ENCODE measurements at regions not wholly inside any gene's neighbourhood (a gene's known extent, or its start where the extent isn't known, plus 50 kb on each side); places are given as distances from the start of the nearest gene placed in this dataset.

DNA sequence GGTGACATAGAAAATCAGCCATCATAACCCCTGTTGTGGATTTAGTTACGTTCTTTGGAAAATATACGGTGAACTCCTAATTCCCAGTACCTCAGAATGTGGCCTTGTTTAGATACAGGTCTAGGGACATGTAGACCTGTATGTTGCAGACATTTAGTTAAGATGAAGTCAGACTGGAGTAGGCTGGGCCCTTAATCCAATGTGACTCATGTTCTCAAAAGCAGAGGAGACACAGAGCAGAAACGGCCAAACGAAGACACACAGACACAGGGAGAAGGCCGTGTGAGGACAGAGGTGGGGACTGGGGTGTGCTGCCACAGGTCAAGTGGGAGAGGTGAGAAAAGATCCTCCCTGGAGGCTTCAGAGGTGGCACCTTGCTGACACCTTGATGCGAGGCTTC, 119.0 kb upstream of the PROK2 start:
- TF ChIP-seq POLR2A (IDR thresholded peaks at IDR 0.05), result no peak
- TF ChIP-seq, protein P1, sequence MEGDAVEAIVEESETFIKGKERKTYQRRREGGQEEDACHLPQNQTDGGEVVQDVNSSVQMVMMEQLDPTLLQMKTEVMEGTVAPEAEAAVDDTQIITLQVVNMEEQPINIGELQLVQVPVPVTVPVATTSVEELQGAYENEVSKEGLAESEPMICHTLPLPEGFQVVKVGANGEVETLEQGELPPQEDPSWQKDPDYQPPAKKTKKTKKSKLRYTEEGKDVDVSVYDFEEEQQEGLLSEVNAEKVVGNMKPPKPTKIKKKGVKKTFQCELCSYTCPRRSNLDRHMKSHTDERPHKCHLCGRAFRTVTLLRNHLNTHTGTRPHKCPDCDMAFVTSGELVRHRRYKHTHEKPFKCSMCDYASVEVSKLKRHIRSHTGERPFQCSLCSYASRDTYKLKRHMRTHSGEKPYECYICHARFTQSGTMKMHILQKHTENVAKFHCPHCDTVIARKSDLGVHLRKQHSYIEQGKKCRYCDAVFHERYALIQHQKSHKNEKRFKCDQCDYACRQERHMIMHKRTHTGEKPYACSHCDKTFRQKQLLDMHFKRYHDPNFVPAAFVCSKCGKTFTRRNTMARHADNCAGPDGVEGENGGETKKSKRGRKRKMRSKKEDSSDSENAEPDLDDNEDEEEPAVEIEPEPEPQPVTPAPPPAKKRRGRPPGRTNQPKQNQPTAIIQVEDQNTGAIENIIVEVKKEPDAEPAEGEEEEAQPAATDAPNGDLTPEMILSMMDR (IDR thresholded peaks at IDR 0.05), result no peak

Measured in right lobe of liver (tissue), 4 donors.